Inflammatory macrophage treated with lipopolysaccharide for 4 hours (primary cell): ENCODE measurements at regions not wholly inside any gene's neighbourhood (a gene's known extent, or its start where the extent isn't known, plus 50 kb on each side); places are given as distances from the start of the nearest gene placed in this dataset.

Source experiments
- DNase-seq: peaks from one replicate; pipeline ENCODE4 v3.0.0-alpha.2; 2020

DNA sequence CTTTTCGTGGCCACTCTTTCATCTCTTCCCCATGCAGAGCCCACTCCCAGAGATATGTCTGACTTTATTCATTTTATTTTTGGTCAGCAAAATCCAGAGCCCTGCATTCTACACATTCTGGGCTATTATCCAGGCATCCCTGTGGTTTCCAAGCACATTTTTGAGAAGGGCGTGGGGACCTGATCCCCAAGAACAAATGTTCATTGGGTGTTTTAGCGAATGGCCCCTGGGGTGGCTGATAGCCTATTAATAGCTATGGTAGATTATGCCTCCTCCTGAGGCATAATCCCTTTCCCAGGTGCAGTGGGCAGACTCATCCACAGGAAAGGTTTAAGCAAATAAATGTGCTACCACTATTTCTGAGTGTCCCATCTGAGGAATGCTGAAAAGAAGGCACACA, 511.8 kb upstream of the USP24 start:
- no peak for DNase-seq

DNA sequence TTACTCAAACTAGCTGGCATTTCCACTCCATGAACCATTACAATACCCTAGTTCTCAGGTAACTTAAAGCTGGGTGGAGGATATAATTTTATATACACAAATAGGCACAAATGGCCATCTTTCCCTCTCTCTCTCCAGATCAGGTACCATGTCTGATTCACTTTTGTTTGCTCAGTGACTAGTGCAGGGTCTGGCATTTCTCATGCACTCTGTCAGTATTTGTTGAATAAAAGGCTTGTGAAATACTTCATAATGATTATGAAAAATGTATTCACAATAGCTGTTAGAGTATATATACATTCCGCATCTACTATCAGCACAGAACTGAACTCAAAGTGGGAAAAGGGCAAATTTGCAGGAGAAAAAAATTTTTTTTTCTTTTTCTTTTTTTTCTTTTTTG, 510.2 kb upstream of the USP24 start:
- no peak for DNase-seq

DNA sequence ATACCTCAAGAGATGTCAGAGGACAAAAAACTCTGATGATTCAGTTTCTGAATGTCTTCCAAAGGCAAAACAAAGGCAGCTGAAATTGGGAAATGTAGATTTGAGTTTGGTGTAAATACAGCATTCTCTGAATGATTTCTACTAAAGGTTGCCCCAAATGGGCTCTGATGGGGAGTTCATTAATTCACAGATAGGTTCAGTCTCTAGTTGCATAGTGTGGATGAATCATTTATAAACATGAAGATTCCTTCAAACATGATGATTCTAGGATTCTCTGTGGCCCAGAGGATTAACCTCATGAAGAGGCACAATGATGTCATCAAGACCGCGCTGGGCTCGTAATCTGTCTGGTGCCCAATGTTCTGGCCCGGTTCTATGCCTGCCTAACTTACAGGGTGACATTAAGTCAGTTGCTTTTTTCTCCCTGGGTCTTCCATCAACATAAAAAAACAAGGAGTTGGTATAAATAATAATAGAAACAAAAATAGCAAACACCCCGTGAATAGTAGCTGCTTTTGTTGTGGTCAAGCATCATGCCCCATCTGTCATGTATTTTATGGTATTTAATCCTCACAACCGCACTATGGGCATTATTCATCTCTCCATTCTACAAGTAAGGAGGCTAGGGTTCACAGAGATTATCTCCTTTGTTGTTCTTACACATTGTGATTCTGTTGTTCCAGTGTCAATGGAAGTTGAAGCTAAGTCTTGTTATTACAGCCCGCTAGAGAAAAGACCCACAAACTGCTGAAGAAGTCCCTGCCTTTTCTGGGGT, 509.6 kb upstream of the USP24 start:
- no peak for DNase-seq

DNA sequence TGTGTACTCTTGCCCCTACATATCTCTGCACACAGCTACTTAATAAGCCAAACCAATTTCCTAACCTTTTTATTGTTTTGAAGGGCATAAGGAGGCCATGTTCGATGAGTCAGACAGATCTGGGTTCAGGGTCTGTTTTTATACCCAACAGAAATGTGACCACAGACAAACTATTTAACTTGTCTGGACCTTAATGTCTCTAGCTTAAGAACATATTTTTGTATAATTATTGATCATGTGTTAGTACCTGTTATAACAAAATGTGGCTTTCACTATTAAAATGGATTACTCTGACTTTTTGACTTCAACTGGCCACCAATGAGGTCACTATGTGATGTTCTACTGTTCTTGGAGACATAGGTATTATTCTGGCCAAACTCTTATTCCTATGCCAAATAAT, 507.8 kb upstream of the USP24 start:
- no peak for DNase-seq

DNA sequence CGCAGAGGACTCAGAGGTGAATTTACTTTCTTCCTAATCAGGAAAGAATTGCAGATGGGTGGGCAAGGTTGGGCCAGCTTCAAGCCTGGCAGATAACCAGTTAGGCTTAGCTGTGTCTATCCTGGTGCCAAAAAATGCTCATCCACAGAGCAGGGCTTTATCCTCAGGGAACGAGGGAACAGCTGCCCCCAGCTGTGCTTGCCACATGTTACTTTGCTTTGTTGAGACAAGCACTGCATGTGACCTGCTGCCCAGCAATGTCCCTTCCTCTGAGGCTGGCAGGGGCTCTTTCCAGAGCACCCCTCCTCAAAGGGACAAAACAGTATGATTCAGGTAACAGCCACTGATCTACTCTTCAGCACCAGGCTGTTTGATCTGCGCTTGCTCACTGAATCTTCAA, 505.1 kb upstream of the USP24 start:
- no peak for DNase-seq

DNA sequence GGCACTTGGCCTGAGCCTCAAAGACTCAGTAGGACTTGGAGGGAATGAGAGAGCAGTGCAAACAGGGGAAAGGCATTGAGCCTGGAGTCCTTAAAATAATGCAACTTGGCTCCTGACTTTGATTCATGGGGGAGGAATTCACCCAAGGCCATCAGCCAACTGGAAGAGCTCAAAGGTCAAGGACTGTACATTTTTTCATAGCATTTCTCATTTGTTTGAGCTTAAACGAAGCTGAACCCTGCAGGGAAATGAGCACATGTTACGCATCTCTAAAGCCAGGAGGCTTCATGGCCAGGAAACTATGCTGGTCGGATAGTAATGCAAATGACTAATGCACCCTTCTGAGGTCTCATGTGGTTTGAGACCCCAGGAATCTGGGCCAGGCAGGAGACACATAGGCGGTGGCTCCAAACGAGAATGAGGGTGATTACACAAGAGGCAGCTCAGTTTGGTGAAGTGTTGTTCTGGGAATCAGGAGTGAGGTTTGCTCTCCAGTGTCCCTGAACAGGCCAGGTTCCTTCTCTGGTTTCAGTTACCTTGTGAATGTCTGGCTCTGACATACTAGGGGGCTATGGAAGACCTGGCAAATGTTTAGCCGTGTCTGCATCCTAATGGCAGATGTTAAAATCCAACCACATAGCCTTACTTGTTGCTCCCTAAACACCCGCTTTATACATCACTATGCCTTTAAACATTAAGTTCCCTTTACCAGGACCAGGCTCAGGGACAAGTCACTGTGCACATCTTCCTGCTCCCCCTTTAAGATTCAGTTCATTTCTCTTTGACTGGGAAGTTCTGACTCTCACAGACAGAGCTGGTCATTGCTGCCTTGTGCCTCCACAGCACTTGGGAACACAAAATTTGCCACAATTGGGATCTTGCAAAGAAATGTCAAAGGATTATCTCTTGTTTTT, 503.9 kb upstream of the USP24 start:
- DNase-seq: no peak

DNA sequence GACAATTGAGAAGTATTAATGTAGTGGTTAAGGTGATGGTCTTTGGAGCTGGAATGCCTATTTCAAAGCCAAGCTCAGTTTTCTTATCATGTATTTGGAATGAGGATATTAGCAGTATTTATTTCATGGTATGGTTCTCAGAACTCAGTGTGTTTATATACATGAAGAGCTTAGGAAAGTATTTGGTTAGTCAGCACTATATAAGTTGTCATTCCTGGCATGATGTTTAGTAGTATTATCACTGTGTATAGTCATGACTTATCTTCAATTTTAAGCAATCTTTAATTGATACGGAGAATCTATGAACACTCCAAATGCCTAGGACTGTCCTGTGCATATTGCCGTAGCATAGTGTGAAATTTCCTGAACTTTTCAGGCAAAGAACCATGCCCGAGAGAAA, 501.9 kb upstream of the USP24 start:
- no peak for DNase-seq

DNA sequence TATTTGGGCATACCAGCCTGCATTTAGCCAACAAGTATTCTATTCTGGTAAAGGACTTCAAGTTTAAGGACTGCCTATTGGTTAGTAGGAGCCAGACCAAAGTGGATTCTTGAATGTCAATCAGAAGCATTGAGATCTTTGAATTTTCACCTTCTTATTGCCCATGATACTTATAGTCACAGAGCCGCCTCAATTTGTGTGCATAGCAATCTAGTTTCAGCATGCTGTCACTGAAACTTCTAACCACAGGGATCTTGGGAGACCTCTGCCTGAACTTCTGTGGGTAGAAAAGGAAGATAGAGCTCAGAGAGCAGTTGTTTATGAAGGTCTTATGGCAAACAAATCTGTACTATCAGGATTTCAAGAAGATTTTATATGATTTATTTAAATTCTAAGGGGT, 501.4 kb upstream of the USP24 start:
- no peak for DNase-seq

DNA sequence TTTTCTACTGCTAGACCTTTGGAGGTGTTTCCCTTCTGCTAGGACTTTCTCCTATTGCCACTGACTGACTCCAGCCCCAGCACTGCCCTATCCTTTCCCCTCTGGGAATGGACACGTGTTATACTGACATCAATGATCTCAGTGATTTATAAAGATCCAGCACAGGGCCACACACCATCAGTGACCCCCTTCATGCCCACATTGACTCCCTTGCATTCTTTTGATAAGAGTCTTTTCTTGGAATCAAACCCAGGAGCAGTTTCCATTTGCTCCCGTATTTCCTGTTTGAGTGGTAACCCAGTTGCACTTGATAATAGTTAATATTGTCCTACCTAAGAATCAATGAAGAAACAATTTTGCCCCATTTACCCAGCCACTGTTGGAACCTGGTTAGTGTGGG, 501.0 kb upstream of the USP24 start:
- no peak for DNase-seq

DNA sequence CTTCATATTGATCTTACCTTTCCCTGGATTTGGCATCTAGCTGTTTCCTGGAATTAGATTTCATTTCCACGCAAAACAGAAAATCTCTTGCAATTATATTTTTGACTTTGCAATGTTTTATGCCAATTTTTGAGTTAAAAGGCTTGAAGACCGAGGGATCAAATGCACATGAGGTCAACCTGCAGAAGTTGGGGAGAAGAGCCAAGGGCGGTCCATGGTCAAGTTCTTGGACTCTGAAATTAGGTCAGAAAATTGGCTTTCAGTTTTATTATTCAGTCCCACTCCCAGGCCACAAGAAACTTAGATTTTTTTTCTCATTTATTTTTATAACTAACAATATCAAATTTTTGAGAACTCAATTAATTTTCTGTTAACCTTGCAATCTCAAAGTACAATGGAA, 499.1 kb upstream of the USP24 start:
- no peak for DNase-seq

DNA sequence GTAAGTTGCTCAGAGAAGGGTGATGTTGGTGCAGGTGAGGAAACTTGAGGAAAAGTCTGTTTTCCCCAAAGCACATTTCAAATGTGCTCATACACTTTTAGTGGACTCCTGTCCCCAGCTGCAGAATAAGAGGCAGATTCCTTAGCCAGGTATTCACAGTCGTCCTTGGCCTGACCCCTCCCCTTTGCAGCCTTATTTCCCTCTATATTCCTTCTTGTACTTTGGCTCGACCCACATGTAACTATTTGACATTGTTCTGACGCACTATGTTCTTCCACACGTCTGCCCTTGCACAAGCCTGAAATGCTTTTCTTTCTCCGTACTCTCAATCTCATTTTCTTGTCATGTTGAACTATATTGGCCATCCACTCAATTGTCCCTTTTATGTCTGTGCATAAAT, 498.4 kb upstream of the USP24 start:
- no peak for DNase-seq

DNA sequence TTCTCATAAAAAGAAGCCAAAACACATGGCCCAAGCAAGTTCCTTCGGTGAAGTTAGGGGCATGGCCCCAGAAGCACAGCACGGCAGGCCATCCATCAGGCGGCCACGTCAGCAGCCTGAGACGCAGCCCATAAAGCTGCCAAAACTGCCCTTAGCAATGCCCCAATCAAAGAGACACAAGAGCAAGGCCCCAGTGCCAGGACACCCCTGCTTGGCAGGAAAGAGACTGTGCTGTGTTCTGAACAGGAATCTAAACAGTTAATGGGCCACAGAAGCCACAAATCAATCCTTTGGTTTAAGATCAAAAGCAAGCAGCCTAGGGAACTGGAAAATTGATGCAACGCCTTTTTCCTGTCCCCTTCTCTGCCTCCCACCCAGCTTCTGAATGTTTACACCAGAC, 497.0 kb upstream of the USP24 start:
- no peak for DNase-seq

DNA sequence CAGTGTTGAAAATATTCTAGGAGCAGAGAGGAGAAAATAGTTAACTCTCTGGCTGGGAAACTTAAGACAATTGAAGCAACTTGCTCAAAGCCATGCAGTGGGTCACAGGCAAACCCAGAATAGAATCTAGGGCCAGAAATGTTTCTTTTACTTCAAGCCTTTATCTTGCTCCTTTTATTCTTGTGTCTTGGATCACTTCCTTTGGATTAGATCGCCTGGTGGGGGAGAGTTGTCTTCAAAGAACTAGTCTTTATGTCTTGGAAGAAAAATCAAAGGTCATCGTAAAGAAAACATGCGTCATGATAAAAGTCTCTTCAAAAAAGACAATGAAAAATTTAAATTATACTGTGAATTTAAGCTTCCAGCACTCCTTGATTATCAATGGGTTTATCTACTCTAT, 493.6 kb upstream of the USP24 start:
- no peak for DNase-seq

DNA sequence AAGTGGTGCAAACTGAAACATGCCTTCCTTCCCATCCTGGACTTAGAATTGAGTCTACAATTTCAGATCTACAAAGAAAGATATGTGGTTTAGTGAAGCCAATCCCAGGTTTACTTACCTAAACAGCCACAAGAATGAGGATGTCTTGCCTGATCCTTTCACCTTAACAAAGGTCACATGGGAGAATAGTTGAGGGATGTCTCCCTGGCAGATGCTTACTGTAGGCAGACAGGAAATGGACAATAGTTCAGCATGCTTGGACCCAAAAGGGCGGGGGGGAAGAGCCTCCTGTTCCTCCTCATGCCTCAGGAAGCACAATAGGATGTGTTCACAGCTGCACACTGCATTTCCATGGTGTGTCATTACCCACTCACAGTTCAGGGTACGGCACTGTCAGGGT, 492.7 kb upstream of the USP24 start:
- no peak for DNase-seq

DNA sequence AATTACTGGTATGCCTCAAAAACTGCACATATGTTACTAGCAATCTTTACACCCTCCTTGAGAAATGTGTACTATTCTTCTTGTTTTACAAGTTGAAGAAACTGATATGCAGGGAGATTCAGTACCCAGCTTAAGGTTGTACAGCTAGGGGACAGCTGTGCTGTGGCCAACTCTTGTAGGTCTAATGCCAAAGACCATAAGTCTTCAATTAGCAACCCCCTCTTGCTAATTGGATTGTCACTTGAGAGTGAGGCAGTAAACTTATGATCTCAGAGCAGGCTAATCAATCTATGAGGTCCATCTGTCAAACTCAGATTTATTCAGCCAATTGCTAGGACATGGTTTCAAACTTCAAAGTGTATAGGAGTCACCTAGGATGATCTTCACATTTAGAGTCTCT, 492.0 kb upstream of the USP24 start:
- no peak for DNase-seq

DNA sequence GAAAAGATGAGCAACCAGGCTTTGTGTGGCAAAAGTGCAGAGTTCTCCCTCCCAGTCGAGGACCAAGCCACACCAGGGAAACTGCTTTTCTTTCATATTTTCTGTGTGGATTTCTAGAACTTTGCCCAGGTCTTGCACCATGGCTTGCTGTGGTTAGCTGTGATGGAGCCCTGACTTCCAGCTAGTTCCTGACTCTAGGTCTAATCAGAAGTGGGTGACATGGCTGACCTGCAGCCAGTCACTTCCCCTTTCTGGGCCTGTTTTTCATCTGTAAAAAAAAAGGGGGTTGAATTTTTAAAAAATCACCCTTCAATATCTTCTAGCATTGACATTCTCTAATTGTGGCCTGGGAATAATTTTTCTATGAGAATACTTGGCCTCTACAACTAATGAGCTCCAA, 491.2 kb upstream of the USP24 start:
- DNase-seq: no peak

DNA sequence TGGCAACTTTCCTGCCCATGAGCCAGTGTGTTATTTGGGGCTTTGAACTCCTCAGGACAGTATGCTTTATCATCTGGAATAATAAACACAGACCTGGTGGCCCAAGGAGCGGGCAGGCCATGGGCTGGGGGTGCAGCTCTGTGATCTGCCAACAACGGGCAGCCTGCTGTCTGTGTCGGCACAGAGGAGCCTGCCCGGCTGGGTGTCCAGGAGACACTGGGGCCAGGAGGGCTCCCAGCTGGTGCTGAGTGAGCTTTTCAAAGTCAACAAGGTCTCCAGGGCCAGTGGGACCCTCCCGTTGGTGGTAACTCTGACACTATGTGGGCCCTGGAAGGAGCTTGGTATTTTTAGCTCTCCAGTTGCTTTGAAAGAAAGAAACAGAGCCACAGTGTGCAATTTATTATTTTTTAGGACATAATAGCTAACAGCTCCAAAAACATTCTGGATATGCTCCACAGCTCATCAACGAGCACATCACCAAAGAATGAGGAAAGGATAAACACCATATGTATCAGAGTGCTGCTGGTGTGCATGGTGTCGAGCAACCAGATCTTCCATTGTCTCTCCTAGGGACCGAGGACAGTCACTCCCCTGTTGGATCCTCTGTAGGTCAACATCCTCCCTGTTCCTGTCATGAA, 488.7 kb upstream of the USP24 start:
- no peak for DNase-seq

DNA sequence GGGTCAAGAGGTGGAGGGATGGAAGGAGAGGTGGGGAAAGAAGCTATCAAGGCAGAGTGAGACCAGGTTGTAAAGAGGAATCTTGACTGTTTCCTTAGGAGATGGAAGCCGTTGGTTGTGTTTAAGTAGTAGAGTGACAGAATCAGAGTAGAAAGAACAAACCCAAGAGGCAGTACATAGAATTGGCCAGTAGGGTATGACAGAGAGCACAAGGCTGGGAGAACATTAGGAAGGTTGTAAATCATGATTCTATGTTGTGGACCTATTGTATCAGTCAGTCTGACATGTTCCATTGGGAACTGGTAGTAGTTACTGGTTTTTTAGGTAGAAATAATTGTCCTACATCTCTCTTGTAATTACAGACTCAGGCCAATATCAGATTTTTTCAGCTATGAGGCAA, 486.9 kb upstream of the USP24 start:
- DNase-seq: peak; percentile 11

DNA sequence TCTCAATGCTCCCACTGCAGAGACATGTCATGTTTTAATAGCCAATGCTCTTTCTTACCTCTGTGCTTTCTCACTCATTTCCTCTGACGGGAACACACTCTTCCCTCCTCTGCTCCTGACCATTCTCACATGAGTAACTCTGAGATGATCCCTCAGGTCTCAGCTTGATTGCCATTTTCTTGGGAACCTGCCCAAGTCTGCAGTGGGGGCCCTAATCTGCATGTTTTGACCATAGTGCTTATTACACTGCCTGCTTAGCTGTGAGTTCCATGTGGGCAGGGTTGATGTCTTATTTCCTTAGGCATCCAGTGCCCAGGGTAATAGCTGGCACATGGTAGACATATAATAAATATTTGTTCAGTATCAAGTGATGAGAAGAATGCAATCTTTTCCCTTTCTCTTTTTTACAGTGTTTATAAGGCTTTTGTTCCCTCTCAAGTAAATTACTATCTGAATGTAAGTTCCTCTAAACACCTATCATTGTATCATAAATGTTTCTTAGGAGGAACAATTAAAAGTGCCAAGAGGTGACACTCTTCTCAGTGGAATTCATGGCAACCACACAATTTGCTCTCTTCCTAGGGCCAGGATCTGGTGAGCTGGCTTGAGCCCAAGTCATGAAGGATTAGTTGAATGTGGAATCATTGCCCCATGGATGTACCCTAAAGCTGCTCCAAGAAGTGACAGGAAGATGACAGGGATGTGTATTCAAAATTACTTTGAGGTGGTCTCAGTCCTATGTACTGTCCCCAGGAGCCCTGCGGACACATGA, 485.4 kb upstream of the USP24 start:
- DNase-seq: no peak

DNA sequence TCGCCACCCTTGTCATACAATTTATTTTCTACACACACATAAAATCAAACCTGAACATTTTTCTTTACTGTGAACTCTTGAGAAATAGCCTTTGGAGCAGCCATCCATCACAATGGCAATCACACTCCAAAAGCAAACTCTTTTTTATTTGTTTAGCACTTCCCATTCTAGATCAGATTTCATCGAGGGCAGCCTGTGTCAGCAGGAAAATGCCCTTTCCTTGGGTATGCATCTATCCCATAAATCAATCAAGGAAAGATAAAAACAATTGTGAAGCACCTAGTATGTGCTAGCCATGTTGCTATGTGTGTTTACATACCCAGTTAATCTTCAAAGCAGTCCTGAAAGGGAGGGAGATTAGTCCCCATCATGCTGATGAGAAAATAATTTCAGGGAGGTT, 484.1 kb upstream of the USP24 start:
- DNase-seq: no peak

DNA sequence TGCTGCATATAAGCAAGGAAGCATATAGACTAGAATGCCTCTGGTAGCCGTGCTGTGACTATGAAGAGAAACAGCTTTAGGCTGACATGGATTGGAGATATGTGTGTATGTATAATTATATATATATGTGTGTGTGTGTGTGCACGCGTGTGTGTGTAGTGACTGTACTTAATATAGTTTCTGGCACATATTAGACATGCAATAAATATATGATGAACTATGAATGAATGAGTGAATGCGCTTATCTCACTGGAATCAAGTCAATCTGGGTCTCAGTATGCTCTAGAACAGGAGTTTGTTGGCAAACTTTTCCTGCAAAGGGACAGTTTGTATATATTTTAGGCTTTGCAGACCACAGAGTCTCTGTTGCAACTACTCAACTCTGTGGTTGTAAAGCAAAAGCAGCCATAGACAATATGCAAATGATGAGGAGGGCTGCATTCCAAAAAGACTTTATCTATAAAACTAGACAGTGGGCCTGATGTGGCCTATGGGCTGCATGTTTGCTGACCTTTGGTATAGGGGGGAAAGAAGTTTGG, 482.9 kb upstream of the USP24 start:
- no peak for DNase-seq

DNA sequence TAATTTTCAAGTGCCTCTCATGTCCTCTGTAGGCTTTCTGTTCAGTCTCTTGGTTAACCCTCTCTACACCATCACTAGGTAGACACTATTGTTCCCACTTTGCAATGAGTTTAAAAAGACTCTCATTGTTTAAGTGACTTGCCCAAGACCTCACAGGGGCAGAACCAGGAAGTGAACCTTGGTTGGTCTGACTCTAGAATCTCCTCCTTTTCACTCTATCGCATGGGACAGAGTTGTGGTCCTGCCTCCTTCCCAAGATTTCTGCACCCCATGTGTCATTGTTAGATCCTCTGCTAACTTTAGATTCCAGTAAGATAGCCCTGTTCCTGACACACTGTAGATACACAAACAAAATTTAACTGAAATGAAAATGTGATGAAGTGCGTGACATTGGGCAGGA, 481.7 kb upstream of the USP24 start:
- DNase-seq: no peak
